Keratinocyte (primary cell): ENCODE measurements at regions not wholly inside any gene's neighbourhood (a gene's known extent, or its start where the extent isn't known, plus 50 kb on each side); places are given as distances from the start of the nearest gene placed in this dataset.

Experiments
- DNase-seq: peaks from one replicate; pipeline ENCODE4 v3.0.0-alpha.2; 2011; ENCODE audit warnings: low read depth, missing footprints, low spot score
- FAIRE-seq: peaks from 2 replicates; lab custom pipeline; 2011; peaks lifted over from hg19 to GRCh38; lab: Jason Lieb, UNC
- H2AFZ ChIP-seq: 2 replicates; pipeline ENCODE4 v1.6.0; 2012; ENCODE audit warnings: low read length, control low read depth, inconsistent platforms; ENCODE audit not compliant: control insufficient read depth
- H3K27ac ChIP-seq: 2 replicates; pipeline ENCODE4 v1.5.1; 2011; ENCODE audit warnings: low read length; ENCODE audit not compliant: control insufficient read depth, insufficient read depth
- H3K27me3 ChIP-seq: 3 replicates; pipeline ENCODE4 v1.6.0; 2011; ENCODE audit warnings: low read length; ENCODE audit not compliant: control insufficient read depth, insufficient read depth; ENCODE audit errors: extremely low read depth
- H3K36me3 ChIP-seq, 2 experiments: 2 replicates in 1 of 2; 3 replicates in 1 of 2; pipeline ENCODE4 v1.5.1; 2011; ENCODE audit warnings: low read length in 2 of 2, mild to moderate bottlenecking in 1 of 2; ENCODE audit not compliant: control insufficient read depth in 2 of 2, insufficient read depth in 2 of 2; ENCODE audit errors: extremely low read depth in 1 of 2
- H3K4me1 ChIP-seq: 3 replicates; pipeline ENCODE4 v1.5.1; 2011; ENCODE audit warnings: low read length; ENCODE audit not compliant: control insufficient read depth, insufficient read depth; ENCODE audit errors: extremely low read depth
- H3K4me2 ChIP-seq: 3 replicates; pipeline ENCODE4 v1.6.0; 2011; ENCODE audit warnings: low read depth, low read length; ENCODE audit not compliant: control insufficient read depth, insufficient read depth; ENCODE audit errors: extremely low read depth
- H3K4me3 ChIP-seq, 3 experiments: fragments of 200-600 bp in 1 of 3; sonication (generic) in 1 of 3; 2 replicates in 2 of 3; 3 replicates in 1 of 3; pipeline ENCODE4 v1.5.1; 2011 to 2016; ENCODE audit warnings: low read length in 3 of 3, mild to moderate bottlenecking in 3 of 3, control low read depth in 2 of 3, inconsistent platforms in 1 of 3, low read depth in 1 of 3, mixed read lengths in 1 of 3, mixed run types in 1 of 3, moderate library complexity in 1 of 3; ENCODE audit not compliant: control insufficient read depth in 2 of 3, insufficient read depth in 2 of 3; ENCODE audit errors: extremely low read depth in 1 of 3
- H3K79me2 ChIP-seq: 2 replicates; pipeline ENCODE4 v1.6.0; 2012; ENCODE audit warnings: low read length; ENCODE audit not compliant: control insufficient read depth, insufficient read depth
- H3K9ac ChIP-seq: 3 replicates; pipeline ENCODE4 v1.6.0; 2011; ENCODE audit warnings: low read length; ENCODE audit not compliant: control insufficient read depth, insufficient read depth; ENCODE audit errors: extremely low read depth
- H3K9me1 ChIP-seq: 3 replicates; pipeline ENCODE4 v1.6.0; 2011; ENCODE audit warnings: low read length; ENCODE audit not compliant: control insufficient read depth, insufficient read depth; ENCODE audit errors: extremely low read depth
- H3K9me3 ChIP-seq: 2 replicates; pipeline ENCODE4 v1.5.1; 2012; ENCODE audit warnings: low read depth, low read length; ENCODE audit not compliant: control insufficient read depth
- H4K20me1 ChIP-seq: 3 replicates; pipeline ENCODE4 v1.6.0; 2011; ENCODE audit warnings: low read length; ENCODE audit not compliant: control insufficient read depth, insufficient read depth; ENCODE audit errors: extremely low read depth
- EZH2 ChIP-seq: IDR thresholded peaks from one replicate; pipeline ENCODE4 v1.6.1; 2012; ENCODE audit warnings: inconsistent platforms, mild to moderate bottlenecking, low read length, moderate library complexity
- dilution Hi-C: fragments of 300-500 bp; cut with MboI; formaldehyde crosslinking; loops from one replicate; pipeline ENCODE4 v1.7.0; 2020; ENCODE audit warnings: low sequenced_read_pairs; ENCODE audit not compliant: extremely low pct_ligation_motif_present
- TF ChIP-seq, protein P1 (sequence below), 3 experiments: IDR thresholded peaks in 1 of 3; conservative IDR thresholded peaks in 1 of 3; optimal IDR thresholded peaks in 1 of 3; 2 replicates in 2 of 3; 3 replicates in 1 of 3; pipeline versions ENCODE3 to v1.5.1; 2011; ENCODE audit warnings: low read length in 3 of 3, mild to moderate bottlenecking in 3 of 3, moderate library complexity in 2 of 3, control low read depth in 1 of 3, inconsistent platforms in 1 of 3; ENCODE audit not compliant: insufficient read depth in 2 of 3; ENCODE audit errors: extremely low read depth in 1 of 3

DNA sequence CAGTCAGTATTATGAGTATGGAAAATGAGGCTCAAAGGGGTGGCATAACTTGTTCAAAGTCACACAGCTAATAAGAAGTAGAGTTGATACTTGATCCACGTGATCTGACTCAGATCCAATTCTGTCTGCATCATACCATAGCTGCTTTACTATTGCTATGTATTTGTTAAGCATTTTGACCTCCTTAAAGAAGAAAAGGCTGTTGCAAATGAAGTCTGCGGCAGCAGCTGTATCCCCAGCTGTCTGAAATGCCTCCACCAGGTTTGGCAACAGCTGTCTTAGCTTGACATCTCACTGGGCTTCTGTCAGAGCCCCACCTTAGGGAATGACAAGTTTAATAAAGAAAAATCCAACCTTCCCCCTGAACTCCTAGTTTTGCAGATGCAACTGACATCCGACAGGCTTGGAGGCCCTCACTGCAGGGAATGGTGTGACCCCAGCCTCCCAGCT is 75.6 kb upstream of the SLC44A1 start:
- TF ChIP-seq EZH2: no peak
- TF ChIP-seq, protein P1, sequence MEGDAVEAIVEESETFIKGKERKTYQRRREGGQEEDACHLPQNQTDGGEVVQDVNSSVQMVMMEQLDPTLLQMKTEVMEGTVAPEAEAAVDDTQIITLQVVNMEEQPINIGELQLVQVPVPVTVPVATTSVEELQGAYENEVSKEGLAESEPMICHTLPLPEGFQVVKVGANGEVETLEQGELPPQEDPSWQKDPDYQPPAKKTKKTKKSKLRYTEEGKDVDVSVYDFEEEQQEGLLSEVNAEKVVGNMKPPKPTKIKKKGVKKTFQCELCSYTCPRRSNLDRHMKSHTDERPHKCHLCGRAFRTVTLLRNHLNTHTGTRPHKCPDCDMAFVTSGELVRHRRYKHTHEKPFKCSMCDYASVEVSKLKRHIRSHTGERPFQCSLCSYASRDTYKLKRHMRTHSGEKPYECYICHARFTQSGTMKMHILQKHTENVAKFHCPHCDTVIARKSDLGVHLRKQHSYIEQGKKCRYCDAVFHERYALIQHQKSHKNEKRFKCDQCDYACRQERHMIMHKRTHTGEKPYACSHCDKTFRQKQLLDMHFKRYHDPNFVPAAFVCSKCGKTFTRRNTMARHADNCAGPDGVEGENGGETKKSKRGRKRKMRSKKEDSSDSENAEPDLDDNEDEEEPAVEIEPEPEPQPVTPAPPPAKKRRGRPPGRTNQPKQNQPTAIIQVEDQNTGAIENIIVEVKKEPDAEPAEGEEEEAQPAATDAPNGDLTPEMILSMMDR (optimal IDR thresholded peaks at IDR 0.05 in 1 of 3, IDR thresholded peaks at IDR 0.05 in 1 of 3, conservative IDR thresholded peaks at IDR 0.05 in 1 of 3; ENCODE audit: extremely low read depth in 1 of 3, insufficient read depth in 2 of 3, low read length in 3 of 3): no peak
- Histone ChIP-seq H3K4me3 (no peak overlapping the region), H3K27ac (no peak overlapping the region), H3K4me2 (no peak overlapping the region), H3K36me3 (no peaks in the 10 kb centered on the region), H3K9me3 (no peaks in the 10 kb centered on the region), H4K20me1 (no peaks in the 10 kb centered on the region), H3K27me3 (no peaks in the 10 kb centered on the region), H2AFZ (no peak overlapping the region), H3K9ac (no peak overlapping the region), H3K4me1 (no peaks in the 10 kb centered on the region), H3K9me1 (no peaks in the 10 kb centered on the region), H3K79me2 (no peaks in the 10 kb centered on the region)
- FAIRE-seq: no peak
- dilution Hi-C loops: no loop called here
- no peak for DNase-seq

DNA sequence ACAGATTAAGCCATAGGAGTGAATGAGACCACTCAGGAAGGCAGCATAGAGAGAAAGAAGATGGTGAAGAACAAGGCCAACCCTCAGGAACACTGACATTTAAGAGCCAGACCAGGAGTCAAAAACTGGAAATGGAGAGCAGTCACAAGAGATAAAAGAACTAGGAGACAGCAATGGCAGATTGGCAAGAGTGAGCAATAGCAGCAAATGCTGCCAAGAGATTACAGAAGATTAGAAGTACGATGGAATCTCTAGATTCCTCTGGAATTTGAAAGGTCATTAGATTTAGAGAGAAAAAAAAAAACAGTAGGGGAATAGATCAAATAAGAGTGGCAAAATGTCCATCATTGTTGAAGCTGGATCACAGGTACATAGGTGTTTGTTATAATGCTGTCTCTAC is 73.4 kb upstream of the SLC44A1 start:
- Histone ChIP-seq H3K27ac (no peak overlapping the region), H4K20me1 (no peaks in the 10 kb centered on the region), H2AFZ (no peak overlapping the region), H3K4me2 (no peak overlapping the region), H3K36me3 (no peaks in the 10 kb centered on the region), H3K27me3 (no peaks in the 10 kb centered on the region), H3K4me1 (no peaks in the 10 kb centered on the region), H3K79me2 (no peaks in the 10 kb centered on the region), H3K9me3 (no peaks in the 10 kb centered on the region), H3K9ac (no peak overlapping the region), H3K9me1 (no peaks in the 10 kb centered on the region), H3K4me3 (no peak overlapping the region)
- no peak for FAIRE-seq
- no peak for TF ChIP-seq EZH2
- TF ChIP-seq, protein P1 (optimal IDR thresholded peaks at IDR 0.05 in 1 of 3, IDR thresholded peaks at IDR 0.05 in 1 of 3, conservative IDR thresholded peaks at IDR 0.05 in 1 of 3; ENCODE audit: extremely low read depth in 1 of 3, insufficient read depth in 2 of 3, low read length in 3 of 3): no peak
- DNase-seq: no peak
- dilution Hi-C loops: no loop called here
